Trophoblast cell (in vitro differentiated cells and primary cell): ENCODE measurements at regions not wholly inside any gene's neighbourhood (a gene's known extent, or its start where the extent isn't known, plus 50 kb on each side); places are given as distances from the start of the nearest gene placed in this dataset.

Source experiments
- DNase-seq, 2 donors: peaks; one replicate each; pipeline ENCODE4 v3.0.0-alpha.2; 2016
- H2AFZ ChIP-seq: 2 replicates; pipeline ENCODE4 v1.6.1; 2013; ENCODE audit warnings: low read length, moderate library complexity, mild to moderate bottlenecking; ENCODE audit not compliant: insufficient read depth, poor library complexity
- H2AK5ac ChIP-seq: 2 replicates; pipeline ENCODE4 v1.6.1; 2013; ENCODE audit warnings: mild to moderate bottlenecking, low read length
- H2BK120ac ChIP-seq: 2 replicates; pipeline ENCODE4 v1.6.1; 2013; ENCODE audit warnings: low read length, mild to moderate bottlenecking, moderate library complexity; ENCODE audit not compliant: insufficient read depth, poor library complexity
- H2BK12ac ChIP-seq: 2 replicates; pipeline ENCODE4 v1.6.1; 2013; ENCODE audit warnings: mild to moderate bottlenecking, low read length, moderate library complexity
- H2BK5ac ChIP-seq: 2 replicates; pipeline ENCODE4 v1.6.1; 2013; ENCODE audit warnings: low read length, low read depth, moderate library complexity, mild to moderate bottlenecking; ENCODE audit not compliant: poor library complexity
- H3K14ac ChIP-seq: 2 replicates; pipeline ENCODE4 v1.6.1; 2013; ENCODE audit warnings: mild to moderate bottlenecking, low read length
- H3K18ac ChIP-seq: 2 replicates; pipeline ENCODE4 v1.6.1; 2013; ENCODE audit warnings: mild to moderate bottlenecking, low read length
- H3K23ac ChIP-seq: 2 replicates; pipeline ENCODE4 v1.6.1; 2013; ENCODE audit warnings: low read length
- H3K27ac ChIP-seq: 2 replicates; pipeline ENCODE4 v1.5.1; 2013; ENCODE audit warnings: low read depth, mild to moderate bottlenecking, inconsistent platforms, low read length, moderate library complexity
- H3K27me3 ChIP-seq: 2 replicates; pipeline ENCODE4 v1.6.1; 2013; ENCODE audit warnings: inconsistent platforms, mild to moderate bottlenecking, low read length, moderate library complexity; ENCODE audit not compliant: insufficient read depth
- H3K36me3 ChIP-seq, 2 experiments: 1 replicate in 1 of 2; 2 replicates in 1 of 2; pipeline ENCODE4 v1.6.1; 2013; ENCODE audit warnings: low read length in 2 of 2, mild to moderate bottlenecking in 2 of 2, moderate library complexity in 1 of 2; ENCODE audit not compliant: insufficient read depth in 2 of 2, control insufficient read depth in 1 of 2
- H3K4ac ChIP-seq: 2 replicates; pipeline ENCODE4 v1.6.1; 2013; ENCODE audit warnings: low read depth, mild to moderate bottlenecking, low read length, moderate library complexity
- H3K4me1 ChIP-seq, 2 experiments: 1 replicate in 1 of 2; 2 replicates in 1 of 2; pipeline ENCODE4 v1.6.1; 2013; ENCODE audit warnings: low read length in 2 of 2, mild to moderate bottlenecking in 2 of 2, moderate library complexity in 1 of 2; ENCODE audit not compliant: insufficient read depth in 2 of 2, control insufficient read depth in 1 of 2
- H3K4me2 ChIP-seq: 2 replicates; pipeline ENCODE4 v1.6.1; 2013; ENCODE audit warnings: inconsistent platforms, mild to moderate bottlenecking, low read length, moderate library complexity
- H3K4me3 ChIP-seq: 2 replicates; pipeline ENCODE4 v1.5.1; 2013; ENCODE audit warnings: mild to moderate bottlenecking, low read depth, low read length, inconsistent platforms
- H3K79me1 ChIP-seq: one replicate; pipeline ENCODE4 v1.6.1; 2013; ENCODE audit warnings: low read length
- H3K79me2 ChIP-seq: 2 replicates; pipeline ENCODE4 v1.6.1; 2013; ENCODE audit warnings: low read length, mild to moderate bottlenecking; ENCODE audit not compliant: control insufficient read depth, insufficient read depth, poor library complexity
- H3K9ac ChIP-seq: 2 replicates; pipeline ENCODE4 v1.6.1; 2013; ENCODE audit warnings: mild to moderate bottlenecking, low read length
- H3K9me3 ChIP-seq: 2 replicates; pipeline ENCODE4 v1.6.1; 2013; ENCODE audit warnings: low read depth, mild to moderate bottlenecking, control low read depth, inconsistent platforms, low read length; ENCODE audit not compliant: insufficient read depth
- H4K12ac ChIP-seq: 2 replicates; pipeline ENCODE4 v1.6.1; 2013; ENCODE audit warnings: low read depth, mild to moderate bottlenecking, low read length, moderate library complexity
- H4K8ac ChIP-seq: 2 replicates; pipeline ENCODE4 v1.6.1; 2013; ENCODE audit warnings: low read depth, mild to moderate bottlenecking, low read length, moderate library complexity
- H4K91ac ChIP-seq: one replicate; pipeline ENCODE4 v1.6.1; 2013; ENCODE audit warnings: low read depth, mild to moderate bottlenecking, low read length, moderate library complexity
- WGBS: extraction: QIAGEN DNeasy Blood & Tissue Kit; methylation state at CpG from one replicate; pipeline ENCODE4 v1.1.7; 2013; ENCODE audit warnings: missing lambda C conversion rate; ENCODE audit not compliant: insufficient read length, insufficient coverage; ENCODE audit errors: extremely low coverage; 5-methylcytosine and 5-hydroxymethylcytosine counted together

DNA sequence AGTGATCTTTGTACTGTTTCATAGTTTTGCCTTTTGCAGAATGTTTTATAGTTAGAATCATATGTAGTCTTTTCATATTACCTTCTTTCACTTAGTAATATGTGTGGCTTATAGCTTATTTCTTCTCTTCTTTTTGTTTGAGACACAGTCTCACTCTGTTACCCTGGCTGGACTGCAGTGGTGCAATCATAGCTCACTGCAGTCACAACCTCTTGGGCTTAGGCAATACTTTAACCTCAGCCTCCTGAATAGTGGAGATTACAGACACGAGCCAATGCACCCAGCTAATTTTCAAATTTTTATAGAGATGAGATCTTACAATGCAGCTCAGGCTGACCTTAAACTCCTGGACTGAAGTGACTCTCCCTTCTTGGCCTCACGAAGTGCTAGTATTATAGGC, 435.4 kb upstream of the HSFY2 start:
- H3K4ac ChIP-seq = no peak overlapping the region
- H3K79me2 ChIP-seq = no peaks in the 10 kb centered on the region
- no peak overlapping the region for H2BK120ac ChIP-seq
- H3K14ac ChIP-seq = no peak overlapping the region
- no peak overlapping the region for H3K27ac ChIP-seq
- no peak overlapping the region for H4K12ac ChIP-seq
- H3K79me1 ChIP-seq = no peaks in the 10 kb centered on the region
- H2AK5ac ChIP-seq = no peak overlapping the region
- no peak overlapping the region for H2BK5ac ChIP-seq
- no CpG with 5 or more reads among the region's 2 CpGs for WGBS
- H3K27me3 ChIP-seq = no peaks in the 10 kb centered on the region
- H4K91ac ChIP-seq = no peak overlapping the region
- no peak overlapping the region for H3K4me3 ChIP-seq
- no peak overlapping the region for H3K23ac ChIP-seq
- H4K8ac ChIP-seq = no peak overlapping the region
- no peak overlapping the region for H2AFZ ChIP-seq
- H3K36me3 ChIP-seq = no peaks in the 10 kb centered on the region
- no peak for DNase-seq
- H3K18ac ChIP-seq = no peak overlapping the region
- no peak overlapping the region for H2BK12ac ChIP-seq
- H3K4me1 ChIP-seq = peaks cover 0 to 3% of the 10 kb centered on the region in 2 experiments
- H3K9me3 ChIP-seq = no peaks in the 10 kb centered on the region
- H3K9ac ChIP-seq = no peak overlapping the region
- H3K4me2 ChIP-seq = no peak overlapping the region

DNA sequence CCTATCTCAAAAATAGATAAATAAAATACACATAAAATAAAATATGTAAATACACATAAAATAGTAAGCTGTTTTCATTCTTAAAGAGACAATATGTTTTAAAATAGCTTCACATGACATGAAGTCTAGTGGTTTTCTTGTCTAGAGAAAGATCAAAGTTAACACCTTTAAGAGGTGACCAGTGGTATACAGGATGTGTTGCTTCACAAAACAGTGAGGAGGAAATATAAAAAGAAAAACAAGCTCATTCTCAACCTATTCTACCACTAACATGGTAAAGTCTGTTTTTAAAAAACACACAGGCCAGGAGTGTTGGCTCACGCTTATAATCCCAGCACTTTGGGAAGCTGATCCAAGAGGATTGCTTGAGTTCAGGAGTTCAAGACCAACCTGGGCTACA, 433.5 kb upstream of the HSFY2 start:
- H3K27ac ChIP-seq = no peak overlapping the region
- H3K18ac ChIP-seq = no peak overlapping the region
- H4K91ac ChIP-seq = no peak overlapping the region
- H3K4ac ChIP-seq = no peak overlapping the region
- H3K36me3 ChIP-seq = no peaks in the 10 kb centered on the region
- H3K79me1 ChIP-seq = no peaks in the 10 kb centered on the region
- no peak overlapping the region for H2BK120ac ChIP-seq
- H3K79me2 ChIP-seq = no peaks in the 10 kb centered on the region
- no peak overlapping the region for H2BK12ac ChIP-seq
- no peak overlapping the region for H4K8ac ChIP-seq
- no peak overlapping the region for H3K23ac ChIP-seq
- no peaks in the 10 kb centered on the region for H3K9me3 ChIP-seq
- no peak overlapping the region for H2AK5ac ChIP-seq
- no CpG with 5 or more reads among the region's 1 CpG for WGBS
- peaks cover 0 to 3% of the 10 kb centered on the region in 2 experiments for H3K4me1 ChIP-seq
- no peak for DNase-seq
- H4K12ac ChIP-seq = no peak overlapping the region
- no peak overlapping the region for H3K4me2 ChIP-seq
- no peaks in the 10 kb centered on the region for H3K27me3 ChIP-seq
- H2AFZ ChIP-seq = no peak overlapping the region
- H3K14ac ChIP-seq = no peak overlapping the region
- no peak overlapping the region for H2BK5ac ChIP-seq
- no peak overlapping the region for H3K9ac ChIP-seq
- no peak overlapping the region for H3K4me3 ChIP-seq

DNA sequence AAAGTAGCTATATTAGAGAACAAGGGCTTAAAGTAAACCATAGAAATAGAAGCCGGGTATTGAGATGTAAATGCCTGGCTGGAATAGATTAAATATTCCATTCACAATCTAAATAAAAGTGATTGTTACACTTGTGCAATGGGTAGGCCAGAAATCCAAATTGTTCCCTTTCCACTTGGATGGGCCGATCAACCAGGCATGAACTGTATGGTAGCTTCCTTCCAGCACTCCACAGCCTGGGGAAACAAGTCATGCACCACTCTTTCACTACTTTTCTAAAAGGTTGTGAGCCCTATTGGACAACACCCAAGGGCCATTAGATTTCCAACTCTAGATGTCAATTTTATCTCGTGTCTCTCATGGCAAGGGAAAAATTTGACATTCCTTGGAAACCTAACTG, 407.3 kb upstream of the HSFY2 start:
- no peak overlapping the region for H2AK5ac ChIP-seq

DNA sequence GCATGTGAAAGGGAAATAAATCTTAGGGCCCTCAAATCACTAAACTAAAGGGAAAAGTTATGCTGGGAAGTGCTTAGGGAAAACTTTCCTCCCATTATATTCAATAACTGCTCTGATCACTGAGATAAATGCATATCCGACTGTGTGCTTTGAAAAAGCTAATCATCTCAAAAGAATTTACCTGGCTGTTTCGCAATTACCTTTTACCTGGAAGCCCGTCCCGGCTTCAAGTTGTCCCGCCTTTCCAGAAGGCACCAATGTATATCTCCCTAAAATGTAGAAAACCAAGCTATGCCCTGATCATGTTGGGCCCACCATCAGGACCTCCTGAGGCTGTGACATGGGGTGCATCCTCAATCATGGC, 394.6 kb upstream of the HSFY2 start:
- Histone ChIP-seq H3K36me3 (no peaks in the 10 kb centered on the region), H3K4me1 (peaks cover 0 to 3% of the 10 kb centered on the region in 2 experiments), H4K91ac (no peak overlapping the region), H3K79me2 (no peaks in the 10 kb centered on the region), H3K4me2 (no peak overlapping the region), H3K79me1 (no peaks in the 10 kb centered on the region), H3K27ac (no peak overlapping the region), H4K12ac (no peak overlapping the region), H3K9ac (no peak overlapping the region), H3K4me3 (no peak overlapping the region), H3K9me3 (no peaks in the 10 kb centered on the region), H3K27me3 (no peaks in the 10 kb centered on the region), H2AFZ (no peak overlapping the region), H2BK5ac (no peak overlapping the region), H3K18ac (no peak overlapping the region), H2AK5ac (no peak overlapping the region), H4K8ac (no peak overlapping the region), H2BK120ac (no peak overlapping the region), H3K23ac (no peak overlapping the region), H3K4ac (no peak overlapping the region), H2BK12ac (no peak overlapping the region), H3K14ac (no peak overlapping the region)
- peak in 1 of 2 donors; percentile 20 for DNase-seq
- no CpG with 5 or more reads among the region's 5 CpGs for WGBS

More for the DNA sequence above, 407.3 kb upstream of the HSFY2 start:
- Histone ChIP-seq H3K4me2 (no peak overlapping the region), H3K79me1 (no peaks in the 10 kb centered on the region), H3K9me3 (no peaks in the 10 kb centered on the region), H3K18ac (no peak overlapping the region), H2BK5ac (no peak overlapping the region), H3K79me2 (no peaks in the 10 kb centered on the region), H3K9ac (no peak overlapping the region), H4K91ac (no peak overlapping the region), H3K27ac (no peak overlapping the region), H2AFZ (no peak overlapping the region), H2BK12ac (no peak overlapping the region), H3K4me1 (no peaks in the 10 kb centered on the region), H3K36me3 (no peaks in the 10 kb centered on the region), H2BK120ac (no peak overlapping the region), H3K14ac (no peak overlapping the region), H3K4me3 (no peak overlapping the region), H4K12ac (no peak overlapping the region), H4K8ac (no peak overlapping the region), H3K23ac (no peak overlapping the region), H3K4ac (no peak overlapping the region), H3K27me3 (no peaks in the 10 kb centered on the region)
- DNase-seq = no peak
- WGBS = no CpG with 5 or more reads among the region's 3 CpGs
